CD14-positive monocyte (primary cell): ENCODE measurements at regions not wholly inside any gene's neighbourhood (a gene's known extent, or its start where the extent isn't known, plus 50 kb on each side); places are given as distances from the start of the nearest gene placed in this dataset.

Experiments used
- DNase-seq, 3 donors: peaks; one replicate each; pipeline ENCODE4 v3.0.0-alpha.2; 2011 to 2022
- H2AFZ ChIP-seq: 2 replicates; pipeline ENCODE4 v1.6.0; 2012; ENCODE audit warnings: mild to moderate bottlenecking, low read depth, low read length, inconsistent platforms; ENCODE audit not compliant: insufficient read depth, poor library complexity, severe bottlenecking
- H3K27ac ChIP-seq, 2 donors: 1 replicate in 1 of 2; 2 replicates in 1 of 2; pipeline ENCODE4 v1.5.1; 2012 to 2013; ENCODE audit warnings: low read length in 2 of 2, control low read depth in 1 of 2, inconsistent platforms in 1 of 2, low read depth in 1 of 2, mild to moderate bottlenecking in 1 of 2
- H3K27me3 ChIP-seq, 2 donors: one replicate each; pipeline versions ENCODE4 v1.6.0 to v1.6.1; 2011 to 2013; ENCODE audit warnings: low read length in 2 of 2; ENCODE audit not compliant: control insufficient read depth in 2 of 2, insufficient read depth in 2 of 2
- H3K36me3 ChIP-seq, 2 donors: replicated peaks in 1 of 2; 1 replicate in 1 of 2; 2 replicates in 1 of 2; pipeline versions ENCODE4 v1.5.1 to v1.6.1; 2012 to 2013; ENCODE audit warnings: low read length in 2 of 2, control low read depth in 1 of 2, inconsistent platforms in 1 of 2, mild to moderate bottlenecking in 1 of 2; ENCODE audit not compliant: insufficient read depth in 2 of 2, control insufficient read depth in 1 of 2
- H3K4me1 ChIP-seq, 2 donors: 1 replicate in 1 of 2; 2 replicates in 1 of 2; pipeline versions ENCODE4 v1.5.1 to v1.6.1; 2012 to 2013; ENCODE audit warnings: low read length in 2 of 2, control low read depth in 1 of 2, inconsistent platforms in 1 of 2, mild to moderate bottlenecking in 1 of 2, moderate library complexity in 1 of 2; ENCODE audit not compliant: insufficient read depth in 2 of 2, control insufficient read depth in 1 of 2
- H3K4me2 ChIP-seq: replicated peaks from 2 replicates; pipeline ENCODE3; 2012; ENCODE audit warnings: low read length, moderate library complexity, mild to moderate bottlenecking; ENCODE audit not compliant: poor library complexity, severe bottlenecking; ENCODE audit errors: extremely low read depth
- H3K4me3 ChIP-seq, 3 experiments: fragments of 200-600 bp in 1 of 3; sonication (generic) in 1 of 3; replicated peaks in 1 of 3; 1 replicate in 2 of 3; 2 replicates in 1 of 3; pipeline ENCODE4 v1.5.1; 2011 to 2013; ENCODE audit warnings: low read length in 3 of 3, mild to moderate bottlenecking in 3 of 3, control low read depth in 2 of 3, low read depth in 2 of 3, inconsistent platforms in 1 of 3, moderate library complexity in 1 of 3
- H3K79me2 ChIP-seq: 2 replicates; pipeline ENCODE4 v1.6.0; 2012; ENCODE audit warnings: mild to moderate bottlenecking, control low read depth, inconsistent platforms, low read length, moderate library complexity; ENCODE audit not compliant: insufficient read depth
- H3K9ac ChIP-seq: 2 replicates; pipeline ENCODE4 v1.6.0; 2017; ENCODE audit warnings: low read length, mild to moderate bottlenecking; ENCODE audit not compliant: insufficient read depth, poor library complexity, severe bottlenecking
- H3K9me3 ChIP-seq, 2 donors: replicated peaks in 1 of 2; 1 replicate in 1 of 2; 2 replicates in 1 of 2; pipeline versions ENCODE4 v1.5.1 to v1.6.1; 2012 to 2013; ENCODE audit warnings: low read length in 2 of 2, control low read depth in 1 of 2; ENCODE audit not compliant: control insufficient read depth in 1 of 2, insufficient read depth in 1 of 2
- H4K20me1 ChIP-seq: 2 replicates; pipeline ENCODE4 v1.6.0; 2012; ENCODE audit warnings: mild to moderate bottlenecking, low read length, control low read depth, moderate library complexity; ENCODE audit not compliant: insufficient read depth
- H3K27ac Mint-ChIP-seq, 7 donors: one replicate each; pipeline ENCODE4 v1.8.0; 2020; ENCODE audit warnings: mild to moderate bottlenecking in 7 of 7, mixed read lengths in 7 of 7, moderate library complexity in 6 of 7, inconsistent platforms in 2 of 7
- H3K27me3 Mint-ChIP-seq, 3 donors: one replicate each; pipeline ENCODE4 v1.8.0; 2021 to 2022; ENCODE audit warnings: low read depth in 3 of 3, mild to moderate bottlenecking in 3 of 3, mixed read lengths in 3 of 3, moderate library complexity in 3 of 3, inconsistent platforms in 1 of 3
- H3K36me3 Mint-ChIP-seq, 2 donors: one replicate each; pipeline ENCODE4 v1.8.0; 2020; ENCODE audit warnings: mixed read lengths in 2 of 2, inconsistent platforms in 1 of 2, mild to moderate bottlenecking in 1 of 2
- H3K4me1 Mint-ChIP-seq: one replicate; pipeline ENCODE4 v1.8.0; 2020; ENCODE audit warnings: mild to moderate bottlenecking, mixed read lengths
- H3K4me3 Mint-ChIP-seq, 2 donors: one replicate each; pipeline ENCODE4 v1.8.0; 2020; ENCODE audit warnings: mild to moderate bottlenecking in 2 of 2, mixed read lengths in 2 of 2, moderate library complexity in 1 of 2
- H3K9me3 Mint-ChIP-seq, 7 donors: one replicate each; pipeline ENCODE4 v1.8.0; 2020 to 2022; ENCODE audit warnings: mixed read lengths in 7 of 7, mild to moderate bottlenecking in 6 of 7, moderate library complexity in 6 of 7, inconsistent platforms in 2 of 7
- CTCF ChIP-seq: fragments of 200-600 bp; IDR thresholded peaks from one replicate; pipeline ENCODE4 v1.8.0; 2022; ENCODE audit warnings: antibody characterized with exemption, mild to moderate bottlenecking
- WGBS: methylation state at CpG from one replicate; pipeline ENCODE4 v1.1.5; 2013; ENCODE audit warnings: missing lambda C conversion rate; ENCODE audit not compliant: insufficient coverage; 5-methylcytosine and 5-hydroxymethylcytosine counted together
- intact Hi-C, 2 donors: fragments of 100-400 bp; cut with micrococcal nuclease; formaldehyde crosslinking; loops; one replicate each; pipeline versions ENCODE4 v1.15.0 to v1.15.1; 2023

GRCh38 chr5:87826507-87826906 is 413.8 kb upstream of the CCNH start:
- Histone ChIP-seq H3K9me3 (peaks cover 6 to 9% of the 10 kb centered on the region in 2 donors), H3K27ac (no peak overlapping the region), H3K27me3 (no peaks in the 10 kb centered on the region), H3K4me2 (no peak overlapping the region), H3K79me2 (no peaks in the 10 kb centered on the region), H3K9ac (no peak overlapping the region), H3K4me3 (no peak overlapping the region), H3K4me1 (no peaks in the 10 kb centered on the region), H4K20me1 (no peaks in the 10 kb centered on the region), H2AFZ (no peak overlapping the region), H3K36me3 (no peaks in the 10 kb centered on the region)
- intact Hi-C loops = no loop called here
- TF ChIP-seq CTCF = no peak
- WGBS = no CpG with 5 or more reads among the region's 3 CpGs
- DNase-seq = no peak
- no peak overlapping the region for H3K4me3 Mint-ChIP-seq
- H3K4me1 Mint-ChIP-seq = no peaks in the 10 kb centered on the region
- H3K27ac Mint-ChIP-seq = no peak overlapping the region
- no peaks in the 10 kb centered on the region for H3K27me3 Mint-ChIP-seq
- H3K36me3 Mint-ChIP-seq = no peaks in the 10 kb centered on the region
- H3K9me3 Mint-ChIP-seq = peaks cover 0 to 11% (median 5%) of the 10 kb centered on the region in 7 donors

GRCh38 chr5:87825583-87825982 is 412.9 kb upstream of the CCNH start:
- Mint-ChIP-seq H3K36me3 (no peaks in the 10 kb centered on the region), H3K27me3 (no peaks in the 10 kb centered on the region), H3K27ac (no peak overlapping the region), H3K4me3 (no peak overlapping the region), H3K4me1 (no peaks in the 10 kb centered on the region), H3K9me3 (peaks cover 0 to 6% (median 0%) of the 10 kb centered on the region in 7 donors)
- Histone ChIP-seq H3K79me2 (no peaks in the 10 kb centered on the region), H3K36me3 (no peaks in the 10 kb centered on the region), H3K9me3 (no peaks in the 10 kb centered on the region), H3K27ac (no peak overlapping the region), H3K9ac (no peak overlapping the region), H3K4me2 (no peak overlapping the region), H3K27me3 (no peaks in the 10 kb centered on the region), H4K20me1 (no peaks in the 10 kb centered on the region), H3K4me1 (no peaks in the 10 kb centered on the region), H3K4me3 (no peak overlapping the region), H2AFZ (no peak overlapping the region)
- WGBS = no CpG with 5 or more reads among the region's 1 CpG
- intact Hi-C loops = no loop called here
- no peak for TF ChIP-seq CTCF
- no peak for DNase-seq
